ENCODE measurements at regions not wholly inside any gene's neighbourhood (a gene's known extent, or its start where the extent isn't known, plus 50 kb on each side); places are given as distances from the start of the nearest gene placed in this dataset.

- TF ChIP-seq EP300 (IDR thresholded peaks at IDR 0.05) (no peak), POLR2A (IDR thresholded peaks at IDR 0.05) (no peak)
- TF ChIP-seq, protein P1, sequence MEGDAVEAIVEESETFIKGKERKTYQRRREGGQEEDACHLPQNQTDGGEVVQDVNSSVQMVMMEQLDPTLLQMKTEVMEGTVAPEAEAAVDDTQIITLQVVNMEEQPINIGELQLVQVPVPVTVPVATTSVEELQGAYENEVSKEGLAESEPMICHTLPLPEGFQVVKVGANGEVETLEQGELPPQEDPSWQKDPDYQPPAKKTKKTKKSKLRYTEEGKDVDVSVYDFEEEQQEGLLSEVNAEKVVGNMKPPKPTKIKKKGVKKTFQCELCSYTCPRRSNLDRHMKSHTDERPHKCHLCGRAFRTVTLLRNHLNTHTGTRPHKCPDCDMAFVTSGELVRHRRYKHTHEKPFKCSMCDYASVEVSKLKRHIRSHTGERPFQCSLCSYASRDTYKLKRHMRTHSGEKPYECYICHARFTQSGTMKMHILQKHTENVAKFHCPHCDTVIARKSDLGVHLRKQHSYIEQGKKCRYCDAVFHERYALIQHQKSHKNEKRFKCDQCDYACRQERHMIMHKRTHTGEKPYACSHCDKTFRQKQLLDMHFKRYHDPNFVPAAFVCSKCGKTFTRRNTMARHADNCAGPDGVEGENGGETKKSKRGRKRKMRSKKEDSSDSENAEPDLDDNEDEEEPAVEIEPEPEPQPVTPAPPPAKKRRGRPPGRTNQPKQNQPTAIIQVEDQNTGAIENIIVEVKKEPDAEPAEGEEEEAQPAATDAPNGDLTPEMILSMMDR (IDR thresholded peaks at IDR 0.05) = no peak
Measured at GRCh38 chr1:104387716-104388508, 638.2 kb downstream of the AMY1C start.
